ENCODE measurements at regions not wholly inside any gene's neighbourhood (a gene's known extent, or its start where the extent isn't known, plus 50 kb on each side); places are given as distances from the start of the nearest gene placed in this dataset.
"Not testable (repeated sequence)": the region's sequence is repeated elsewhere in the genome, so short reads cannot be mapped to it uniquely, and the experiment has no call there.

GRCh38 chr1:66455446-66455845 is 78.5 kb upstream of the SGIP1 start:
- H3K4me3 ChIP-seq (ENCODE audit: low read length), result no peak overlapping the region
- TF ChIP-seq CTCF (IDR thresholded peaks at IDR 0.05; ENCODE audit: insufficient read depth, low read depth, low read length, missing control alignments), result no peak
- DNase-seq (ENCODE audit: low read depth), result no peak

GRCh38 chr1:66460776-66461175 is 73.2 kb upstream of the SGIP1 start:
- peak; percentile 58 for DNase-seq (ENCODE audit: low read depth)
- no peak for TF ChIP-seq CTCF (IDR thresholded peaks at IDR 0.05; ENCODE audit: insufficient read depth, low read depth, low read length, missing control alignments)
- H3K4me3 ChIP-seq (ENCODE audit: low read length), result no peak overlapping the region

- H3K4me3 ChIP-seq (ENCODE audit: low read length), result no peak overlapping the region
- DNase-seq (ENCODE audit: low read depth), result no peak
- no peak for TF ChIP-seq CTCF (IDR thresholded peaks at IDR 0.05; ENCODE audit: insufficient read depth, low read depth, low read length, missing control alignments)
These were observed 71.6 kb upstream of the SGIP1 start for GRCh38 chr1:66462313-66462712.

GRCh38 chr1:66464351-66464750 is 69.6 kb upstream of the SGIP1 start:
- no peak for DNase-seq (ENCODE audit: low read depth)
- no peak for TF ChIP-seq CTCF (IDR thresholded peaks at IDR 0.05; ENCODE audit: insufficient read depth, low read depth, low read length, missing control alignments)
- H3K4me3 ChIP-seq (ENCODE audit: low read length), result no peak overlapping the region

- TF ChIP-seq CTCF (IDR thresholded peaks at IDR 0.05; ENCODE audit: insufficient read depth, low read depth, low read length, missing control alignments), result no peak
- H3K4me3 ChIP-seq (ENCODE audit: low read length), result no peak overlapping the region
- DNase-seq (ENCODE audit: low read depth), result peak; percentile 98
These were observed 69.2 kb upstream of the SGIP1 start for GRCh38 chr1:66464802-66465201.

GRCh38 chr1:66466695-66467094 is 67.3 kb upstream of the SGIP1 start:
- not testable (repeated sequence) for H3K4me3 ChIP-seq (ENCODE audit: low read length)
- DNase-seq (ENCODE audit: low read depth), result peak; percentile 15

GRCh38 chr1:66468722-66469121 is 65.2 kb upstream of the SGIP1 start:
- no peak for DNase-seq (ENCODE audit: low read depth)
- no peak for TF ChIP-seq CTCF (IDR thresholded peaks at IDR 0.05; ENCODE audit: insufficient read depth, low read depth, low read length, missing control alignments)
- H3K4me3 ChIP-seq (ENCODE audit: low read length), result no peak overlapping the region

- no peak for TF ChIP-seq CTCF (IDR thresholded peaks at IDR 0.05; ENCODE audit: insufficient read depth, low read depth, low read length, missing control alignments)
- DNase-seq (ENCODE audit: low read depth), result no peak
- no peak overlapping the region for H3K4me3 ChIP-seq (ENCODE audit: low read length)
These were observed 58.0 kb upstream of the SGIP1 start for GRCh38 chr1:66475940-66476339.
